ENCODE measurements at regions not wholly inside any gene's neighbourhood (a gene's known extent, or its start where the extent isn't known, plus 50 kb on each side); places are given as distances from the start of the nearest gene placed in this dataset.

- no peak for TF ChIP-seq FOXP2 (optimal IDR thresholded peaks at IDR 0.05; ENCODE audit: borderline replicate concordance, extremely low read depth, extremely low read length, insufficient read depth)
- no peak for TF ChIP-seq SIN3A (IDR thresholded peaks at IDR 0.05; ENCODE audit: borderline replicate concordance, insufficient read depth, low read length)
- TF ChIP-seq, protein P1, sequence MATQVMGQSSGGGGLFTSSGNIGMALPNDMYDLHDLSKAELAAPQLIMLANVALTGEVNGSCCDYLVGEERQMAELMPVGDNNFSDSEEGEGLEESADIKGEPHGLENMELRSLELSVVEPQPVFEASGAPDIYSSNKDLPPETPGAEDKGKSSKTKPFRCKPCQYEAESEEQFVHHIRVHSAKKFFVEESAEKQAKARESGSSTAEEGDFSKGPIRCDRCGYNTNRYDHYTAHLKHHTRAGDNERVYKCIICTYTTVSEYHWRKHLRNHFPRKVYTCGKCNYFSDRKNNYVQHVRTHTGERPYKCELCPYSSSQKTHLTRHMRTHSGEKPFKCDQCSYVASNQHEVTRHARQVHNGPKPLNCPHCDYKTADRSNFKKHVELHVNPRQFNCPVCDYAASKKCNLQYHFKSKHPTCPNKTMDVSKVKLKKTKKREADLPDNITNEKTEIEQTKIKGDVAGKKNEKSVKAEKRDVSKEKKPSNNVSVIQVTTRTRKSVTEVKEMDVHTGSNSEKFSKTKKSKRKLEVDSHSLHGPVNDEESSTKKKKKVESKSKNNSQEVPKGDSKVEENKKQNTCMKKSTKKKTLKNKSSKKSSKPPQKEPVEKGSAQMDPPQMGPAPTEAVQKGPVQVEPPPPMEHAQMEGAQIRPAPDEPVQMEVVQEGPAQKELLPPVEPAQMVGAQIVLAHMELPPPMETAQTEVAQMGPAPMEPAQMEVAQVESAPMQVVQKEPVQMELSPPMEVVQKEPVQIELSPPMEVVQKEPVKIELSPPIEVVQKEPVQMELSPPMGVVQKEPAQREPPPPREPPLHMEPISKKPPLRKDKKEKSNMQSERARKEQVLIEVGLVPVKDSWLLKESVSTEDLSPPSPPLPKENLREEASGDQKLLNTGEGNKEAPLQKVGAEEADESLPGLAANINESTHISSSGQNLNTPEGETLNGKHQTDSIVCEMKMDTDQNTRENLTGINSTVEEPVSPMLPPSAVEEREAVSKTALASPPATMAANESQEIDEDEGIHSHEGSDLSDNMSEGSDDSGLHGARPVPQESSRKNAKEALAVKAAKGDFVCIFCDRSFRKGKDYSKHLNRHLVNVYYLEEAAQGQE (IDR thresholded peaks at IDR 0.05; ENCODE audit: insufficient read depth in 1 of 2, low read depth in 2 of 2, low read length in 2 of 2): no peak
- no peak for TF ChIP-seq POLR2AphosphoS5 (IDR thresholded peaks at IDR 0.05; ENCODE audit: low read depth, low read length)
- TF ChIP-seq TAF1 (IDR thresholded peaks at IDR 0.05; ENCODE audit: borderline replicate concordance, insufficient read depth, low read length): no peak
Observed at GRCh38 chr1:112849425-112850033, 106.5 kb downstream of the SLC16A1 start.

DNA sequence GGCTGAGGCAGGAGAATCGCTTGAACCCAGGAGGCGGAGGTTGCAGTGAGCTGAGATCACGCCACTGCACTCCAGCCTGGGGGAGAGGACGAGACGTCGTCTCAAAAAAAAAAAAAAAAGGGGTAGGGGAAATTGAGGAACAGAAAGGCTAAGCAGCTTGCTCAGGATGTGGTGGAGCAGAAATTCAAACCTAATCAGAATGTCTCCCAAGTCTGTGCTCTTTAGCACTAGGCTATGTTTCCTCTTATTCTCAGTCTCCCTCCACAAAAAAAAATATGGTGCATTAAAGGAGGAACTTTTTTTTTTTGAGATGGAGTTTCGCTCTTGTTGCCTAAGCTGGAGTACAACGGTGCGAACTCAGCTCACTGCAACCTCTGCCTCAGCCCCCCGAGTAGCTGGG, 114.2 kb downstream of the SLC16A1 start:
- TF ChIP-seq FOXP2 (optimal IDR thresholded peaks at IDR 0.05; ENCODE audit: borderline replicate concordance, extremely low read depth, extremely low read length, insufficient read depth) (no peak), TAF1 (IDR thresholded peaks at IDR 0.05; ENCODE audit: borderline replicate concordance, insufficient read depth, low read length) (no peak), POLR2AphosphoS5 (IDR thresholded peaks at IDR 0.05; ENCODE audit: low read depth, low read length) (no peak), SIN3A (IDR thresholded peaks at IDR 0.05; ENCODE audit: borderline replicate concordance, insufficient read depth, low read length) (no peak)
- TF ChIP-seq, protein P1 (IDR thresholded peaks at IDR 0.05; ENCODE audit: insufficient read depth in 1 of 2, low read depth in 2 of 2, low read length in 2 of 2): no peak

DNA sequence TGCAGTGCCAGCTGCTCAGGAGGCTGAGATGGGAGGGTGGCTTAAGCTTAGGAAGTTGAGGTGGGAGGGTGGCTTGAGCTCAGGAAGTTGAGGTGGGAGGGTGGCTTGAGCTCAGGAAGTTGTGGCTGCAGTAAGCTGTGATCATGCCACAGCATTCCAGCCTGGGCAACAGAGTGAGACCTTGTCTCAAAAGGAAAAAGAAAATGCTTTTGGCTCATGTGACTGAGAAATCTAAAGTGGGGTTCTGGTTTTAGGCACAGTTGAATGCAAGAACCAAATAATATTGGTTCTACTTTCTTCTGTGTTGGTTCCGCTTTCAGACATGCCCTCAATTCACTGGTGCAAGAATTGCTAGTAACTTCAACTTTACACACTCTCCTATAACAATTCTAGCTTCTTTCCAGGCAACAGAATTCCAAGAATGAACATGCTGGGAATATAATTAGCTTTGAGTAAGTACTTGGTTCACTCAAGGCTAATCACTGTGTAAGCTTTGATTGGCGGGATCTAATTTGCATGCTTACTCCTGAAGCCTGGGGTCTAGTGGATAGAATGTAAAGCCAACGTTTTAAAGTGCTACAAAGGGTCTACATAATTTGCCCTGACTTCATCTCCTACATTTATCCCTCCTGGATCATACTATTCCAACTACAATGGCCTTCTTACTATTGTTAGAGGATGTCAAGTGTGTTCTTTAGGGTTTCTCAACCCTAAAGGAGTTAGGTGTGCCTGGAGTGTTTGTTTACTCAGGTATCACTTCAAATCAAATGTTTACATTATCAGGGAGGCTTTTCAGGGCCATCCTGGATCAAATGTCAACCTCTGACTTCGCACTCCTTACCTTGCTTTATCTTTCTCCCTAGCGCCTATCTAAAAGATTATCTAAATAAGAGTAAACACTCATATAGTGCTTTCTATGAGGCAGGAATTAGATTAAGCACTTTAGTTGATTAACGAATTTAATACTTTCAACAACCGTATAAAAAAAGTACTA, 115.1 kb downstream of the SLC16A1 start:
- TF ChIP-seq, protein P1 (IDR thresholded peaks at IDR 0.05; ENCODE audit: insufficient read depth in 1 of 2, low read depth in 2 of 2, low read length in 2 of 2): no peak
- TF ChIP-seq FOXP2 (optimal IDR thresholded peaks at IDR 0.05; ENCODE audit: borderline replicate concordance, extremely low read depth, extremely low read length, insufficient read depth): no peak

- no peak for TF ChIP-seq FOXP2 (optimal IDR thresholded peaks at IDR 0.05; ENCODE audit: borderline replicate concordance, extremely low read depth, extremely low read length, insufficient read depth)
- no peak for TF ChIP-seq SIN3A (IDR thresholded peaks at IDR 0.05; ENCODE audit: borderline replicate concordance, insufficient read depth, low read length)
- TF ChIP-seq POLR2AphosphoS5 (IDR thresholded peaks at IDR 0.05; ENCODE audit: low read depth, low read length): no peak
- TF ChIP-seq, protein P1 (IDR thresholded peaks at IDR 0.05; ENCODE audit: insufficient read depth in 1 of 2, low read depth in 2 of 2, low read length in 2 of 2): no peak
- no peak for TF ChIP-seq TAF1 (IDR thresholded peaks at IDR 0.05; ENCODE audit: borderline replicate concordance, insufficient read depth, low read length)
Observed at GRCh38 chr1:112836642-112837041, 119.4 kb downstream of the SLC16A1 start.
